Left cardiac atrium (tissue), 4 donors: ENCODE measurements at regions not wholly inside any gene's neighbourhood (a gene's known extent, or its start where the extent isn't known, plus 50 kb on each side); places are given as distances from the start of the nearest gene placed in this dataset.
A peak's percentile ranks its signal among the peaks of the same experiment; 100 is the strongest.
"Not testable (repeated sequence)": the region's sequence is repeated elsewhere in the genome, so short reads cannot be mapped to it uniquely, and the experiment has no call there.

ENCODE experiments used
- ATAC-seq, 2 donors: fragments of 200-7000 bp; cut with Tn5 transposase; one replicate each; pipeline ENCODE4 v1.9.1; 2020; ENCODE audit warnings: mild to moderate bottlenecking in 2 of 2, moderate library complexity in 2 of 2
- DNase-seq: peaks from one replicate; pipeline ENCODE4 v3.0.0-alpha.2; 2020
- intact Hi-C, 2 donors: fragments of 100-400 bp; cut with DNase I; formaldehyde crosslinking; loops; one replicate each; pipeline versions ENCODE4 v1.14.1 to v1.15.1; 2022 to 2023
- donor health status: DM: no; HTN: yes; CAD: no.
- donor health status: DM: no; HTN: yes; CAD: no; lungs with severe emphysema.
- donor health status: DM: yes; HTN: yes; CAD: no.
- donor health status: Dilated cardiomyopathy.

DNA sequence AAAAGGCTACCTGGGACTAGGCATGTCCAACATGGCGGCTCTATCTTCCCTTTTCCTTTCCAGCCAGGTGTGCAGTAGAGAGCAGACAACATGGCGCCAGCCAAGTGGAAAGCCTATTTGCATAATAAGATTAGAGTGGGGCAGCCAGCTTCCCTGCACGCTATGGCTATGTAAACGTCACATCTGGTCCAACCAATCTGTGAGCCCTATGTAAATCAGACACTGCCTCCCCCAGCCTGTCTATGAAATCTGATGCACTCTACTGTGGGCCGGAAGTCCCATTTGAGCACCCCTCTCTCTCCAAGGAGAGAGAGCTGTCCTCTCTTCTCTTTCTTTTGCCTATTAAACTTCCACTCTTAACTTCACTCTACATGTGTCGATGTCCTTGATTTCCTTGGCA, 984.9 kb upstream of the AUTS2 start:
- DNase-seq: no peak
- no peak for ATAC-seq
- intact Hi-C loops: no loop called here

DNA sequence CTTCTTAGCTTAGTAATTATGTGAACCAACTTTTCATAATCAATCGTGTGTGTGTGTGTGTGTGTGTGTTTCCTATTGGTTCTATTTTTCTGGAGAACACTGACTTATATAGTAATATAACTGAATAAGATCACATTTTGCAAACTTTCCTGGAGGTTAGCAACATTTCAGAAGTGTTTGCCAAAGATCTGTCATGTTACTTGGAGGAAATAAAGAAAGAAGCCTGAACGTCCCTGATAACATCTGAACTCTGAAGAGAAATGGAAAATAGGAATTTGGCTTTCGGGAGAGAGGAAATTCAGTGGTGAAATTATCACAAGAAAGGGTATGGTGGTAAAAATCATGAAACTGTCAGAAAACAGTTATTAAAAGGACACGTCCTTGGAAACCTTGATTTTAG, 984.4 kb upstream of the AUTS2 start:
- intact Hi-C loops: no loop called here
- peak in 1 of 2 donors; percentile 41 for ATAC-seq
- DNase-seq: no peak

DNA sequence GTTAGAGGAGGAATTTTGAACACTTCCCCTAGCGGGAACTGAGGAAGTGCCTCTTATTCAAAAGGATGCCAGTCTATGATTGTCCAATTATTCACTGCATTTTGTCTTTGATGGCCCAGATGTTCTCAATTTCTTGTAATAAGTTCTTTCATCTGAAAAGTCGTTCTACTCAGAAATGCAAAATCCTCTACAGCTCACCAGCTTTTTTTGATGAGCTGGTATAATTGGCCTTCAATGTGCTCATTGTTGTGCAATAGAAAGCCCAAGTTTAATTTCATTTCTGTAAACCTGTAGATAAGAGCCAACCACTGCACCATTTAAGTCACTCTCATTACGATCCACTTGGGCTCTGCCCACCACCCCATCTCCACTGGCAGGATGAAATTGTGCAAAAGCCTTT, 978.7 kb upstream of the AUTS2 start:
- ATAC-seq (no peak), DNase-seq (no peak)
- intact Hi-C loops: no loop called here

DNA sequence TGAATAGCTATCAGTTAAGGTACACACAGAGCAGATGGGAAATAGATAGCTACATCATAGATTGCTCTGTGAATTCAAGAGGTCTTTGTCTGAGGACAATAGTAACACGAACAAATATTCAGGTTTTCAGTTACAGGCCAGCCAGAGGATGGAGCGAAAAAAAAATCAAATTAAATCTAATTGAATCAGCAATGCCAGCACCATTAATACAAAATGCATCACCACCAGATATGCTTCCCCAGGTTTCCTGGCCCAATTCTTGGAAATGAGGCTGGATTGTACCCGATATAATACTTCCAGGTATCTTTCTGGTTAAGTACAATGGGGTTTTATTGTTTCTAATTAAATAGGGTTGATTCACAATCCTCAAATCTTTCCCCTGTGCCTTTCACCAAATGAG, 975.8 kb upstream of the AUTS2 start:
- intact Hi-C loops: no loop called here
- DNase-seq (no peak), ATAC-seq (no peak)

DNA sequence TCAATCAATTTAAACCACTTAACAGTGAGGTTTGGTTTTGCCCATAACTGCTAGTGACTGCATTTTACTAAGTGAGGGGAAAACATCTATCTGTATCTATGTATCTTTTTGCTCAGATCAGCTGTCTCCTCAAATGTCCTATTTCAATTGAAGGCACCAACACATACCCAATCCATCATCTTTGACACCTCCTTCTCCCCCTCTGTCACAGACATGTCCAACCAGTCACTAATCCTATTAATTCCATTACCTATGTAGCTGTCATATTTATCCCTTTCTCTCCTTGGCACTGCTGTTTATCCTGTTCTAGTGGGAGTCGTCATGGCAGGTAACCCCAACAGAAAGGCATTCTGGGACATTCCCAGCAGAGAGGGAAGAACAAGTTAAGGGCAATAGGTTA, 975.2 kb upstream of the AUTS2 start:
- intact Hi-C loops: no loop called here
- DNase-seq (no peak), ATAC-seq (no peak)

DNA sequence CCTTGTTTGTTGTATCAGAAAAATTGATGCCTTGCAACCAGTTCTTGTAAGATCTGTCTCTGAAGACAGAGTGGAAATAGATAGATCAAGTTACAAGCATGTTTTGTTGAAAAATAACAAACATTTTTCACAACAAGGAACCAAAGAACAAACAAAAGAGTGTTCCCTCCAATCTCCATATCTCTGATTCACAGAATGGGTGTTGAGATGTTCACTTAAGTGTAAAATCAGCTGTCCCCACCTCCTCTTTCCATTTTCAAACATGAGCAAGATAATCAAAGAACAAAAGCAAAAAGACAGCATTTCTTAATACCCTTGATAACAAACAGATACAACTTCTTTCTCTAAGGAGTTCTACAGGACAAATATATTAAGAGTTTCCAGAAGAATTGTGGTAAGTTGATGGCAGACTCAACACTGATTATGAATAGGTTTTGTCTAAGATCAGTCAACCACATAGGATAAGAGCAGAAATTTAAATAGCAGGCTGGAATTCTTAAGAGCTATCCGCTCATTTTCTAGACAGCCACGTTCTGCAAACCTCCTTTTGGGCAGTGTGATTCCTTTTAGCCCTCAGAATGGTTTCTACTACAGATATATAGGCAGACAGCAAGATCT, 970.9 kb upstream of the AUTS2 start:
- DNase-seq (no peak), ATAC-seq (no peak)
- intact Hi-C loops: no loop called here

DNA sequence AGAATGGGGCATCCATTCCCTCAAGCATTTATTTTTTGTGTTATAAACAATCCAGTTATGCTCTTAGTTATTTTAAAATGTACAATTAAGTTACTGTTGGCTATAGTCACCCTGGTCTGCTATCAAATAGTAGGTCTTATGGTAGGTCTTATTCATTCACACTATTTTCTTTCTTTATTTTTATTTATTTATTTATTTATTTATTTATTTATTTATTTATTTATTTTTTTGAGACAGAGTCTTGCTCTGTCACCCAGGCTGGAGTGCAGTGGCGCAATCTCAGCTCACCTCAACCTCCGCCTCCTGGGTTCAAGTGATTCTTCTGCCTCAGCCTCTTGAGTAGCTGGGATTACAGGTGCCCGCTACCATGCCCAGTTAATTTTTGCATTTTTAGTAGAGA, 967.4 kb upstream of the AUTS2 start:
- intact Hi-C loops, DNase-seq, ATAC-seq: not testable (repeated sequence)

DNA sequence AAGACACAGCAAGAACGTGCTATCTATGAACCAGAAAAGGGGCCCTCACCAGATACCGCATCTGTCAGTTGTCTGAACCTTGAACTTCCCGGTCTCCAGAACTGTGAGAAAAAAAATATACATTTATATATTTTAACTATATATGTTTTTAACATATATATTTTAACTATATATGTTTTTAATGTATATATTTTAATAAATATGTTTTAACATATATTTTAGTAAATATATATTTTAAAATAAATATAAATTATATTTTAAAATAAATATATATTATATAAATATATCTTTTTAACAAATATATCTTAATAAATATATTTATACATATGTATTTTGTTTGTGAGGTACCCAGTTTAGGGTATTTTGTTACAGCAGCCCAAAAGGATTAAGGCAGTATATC, 958.2 kb upstream of the AUTS2 start:
- intact Hi-C loops: no loop called here
- DNase-seq (no peak), ATAC-seq (no peak)

DNA sequence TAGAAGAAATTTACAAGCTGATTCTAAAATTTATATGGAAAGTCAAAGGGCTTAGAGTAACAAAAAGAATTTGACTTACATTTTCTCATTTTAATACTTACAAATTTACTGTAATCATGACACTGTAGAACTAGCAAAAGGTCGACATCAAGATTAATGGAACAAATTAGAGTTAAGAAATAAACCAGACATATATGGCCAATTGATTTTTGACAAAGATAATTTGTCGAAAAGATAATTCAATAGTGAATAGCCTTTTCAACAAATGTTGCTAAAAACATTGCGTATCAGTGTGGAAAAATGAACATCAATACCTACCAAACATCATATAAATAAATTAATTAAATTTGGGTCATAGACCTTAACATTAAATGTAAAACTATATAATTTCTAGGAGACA, 955.5 kb upstream of the AUTS2 start:
- intact Hi-C loops: no loop called here
- ATAC-seq (no peak), DNase-seq (no peak)

DNA sequence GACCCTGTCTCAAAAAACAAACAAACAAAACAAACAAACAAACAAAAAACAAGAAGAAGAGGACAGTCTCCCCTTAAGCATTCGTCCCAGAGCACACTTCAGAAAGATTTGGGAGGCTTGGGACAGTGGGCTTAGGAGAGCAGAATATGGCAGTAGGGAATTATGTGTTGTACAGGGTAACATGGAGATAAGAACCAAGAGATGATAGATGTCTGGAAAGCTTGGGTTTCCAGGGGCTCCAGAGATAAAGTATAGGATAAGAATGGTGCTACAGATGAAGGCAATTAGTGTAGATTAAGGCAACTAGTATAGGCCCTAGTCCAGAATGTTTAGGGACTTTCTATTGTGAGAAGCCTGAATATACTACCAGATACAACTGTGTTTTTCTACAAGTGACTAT, 934.9 kb upstream of the AUTS2 start:
- intact Hi-C loops: no loop called here
- DNase-seq (no peak), ATAC-seq (no peak)

DNA sequence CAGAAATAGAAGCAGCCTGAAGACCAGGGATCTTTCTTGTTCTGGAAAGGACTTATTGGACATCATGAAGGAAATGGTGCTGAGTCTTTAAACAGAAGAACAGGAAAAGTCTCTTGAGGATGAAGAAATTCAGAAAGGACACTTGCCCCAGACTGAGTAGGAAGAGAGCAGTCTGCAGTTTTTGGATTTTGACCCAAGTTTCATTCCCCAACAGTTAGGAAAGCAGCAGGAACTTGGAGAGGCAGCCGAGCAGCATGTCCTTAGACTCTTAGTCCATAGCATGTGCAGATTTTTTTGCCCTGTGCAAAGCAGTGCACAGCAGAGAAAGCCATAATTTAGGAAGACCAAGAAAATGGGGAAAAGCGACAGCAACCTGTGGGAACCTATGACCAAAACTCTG, 927.2 kb upstream of the AUTS2 start:
- no peak for DNase-seq
- intact Hi-C loops: no loop called here
- ATAC-seq: peak; percentile 39 to 78

DNA sequence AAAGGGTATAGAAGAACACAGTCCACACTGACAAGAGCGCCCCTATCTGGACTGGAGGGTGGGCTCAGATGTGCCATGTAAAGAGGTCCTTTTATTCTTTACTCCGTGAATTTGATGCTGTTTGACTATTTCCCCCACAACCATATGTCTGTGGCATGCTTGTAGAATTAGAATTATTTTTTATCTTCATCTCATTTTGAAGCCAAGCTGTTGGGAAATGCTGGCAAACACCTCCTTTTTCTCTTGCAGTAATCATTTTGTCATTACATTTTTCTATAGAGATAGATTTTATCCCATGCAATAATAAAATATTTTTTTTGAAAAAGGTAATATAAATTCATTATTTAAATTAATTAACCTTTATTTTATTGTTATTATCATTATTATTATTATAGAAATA, 926.6 kb upstream of the AUTS2 start:
- no peak for ATAC-seq
- DNase-seq: no peak
- intact Hi-C loops: no loop called here

DNA sequence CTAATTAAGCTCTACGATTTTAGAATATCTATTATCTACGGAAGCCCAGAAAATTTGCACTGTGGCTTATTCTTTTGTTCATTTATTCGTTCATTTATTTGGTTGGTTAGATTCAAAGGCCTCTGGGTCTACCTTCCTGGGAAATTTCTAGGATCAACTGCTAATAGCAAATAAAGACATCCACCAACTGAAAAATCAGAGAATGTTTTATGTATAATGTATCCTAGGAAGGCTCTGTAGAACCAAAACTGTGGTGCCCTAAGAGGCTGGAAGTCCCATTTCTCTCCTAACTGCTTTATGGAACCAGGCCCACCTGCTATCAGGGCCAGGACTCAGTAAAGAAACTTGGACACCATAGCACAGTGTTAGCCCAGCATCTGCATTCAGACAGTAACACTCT, 923.4 kb upstream of the AUTS2 start:
- intact Hi-C loops: no loop called here

DNA sequence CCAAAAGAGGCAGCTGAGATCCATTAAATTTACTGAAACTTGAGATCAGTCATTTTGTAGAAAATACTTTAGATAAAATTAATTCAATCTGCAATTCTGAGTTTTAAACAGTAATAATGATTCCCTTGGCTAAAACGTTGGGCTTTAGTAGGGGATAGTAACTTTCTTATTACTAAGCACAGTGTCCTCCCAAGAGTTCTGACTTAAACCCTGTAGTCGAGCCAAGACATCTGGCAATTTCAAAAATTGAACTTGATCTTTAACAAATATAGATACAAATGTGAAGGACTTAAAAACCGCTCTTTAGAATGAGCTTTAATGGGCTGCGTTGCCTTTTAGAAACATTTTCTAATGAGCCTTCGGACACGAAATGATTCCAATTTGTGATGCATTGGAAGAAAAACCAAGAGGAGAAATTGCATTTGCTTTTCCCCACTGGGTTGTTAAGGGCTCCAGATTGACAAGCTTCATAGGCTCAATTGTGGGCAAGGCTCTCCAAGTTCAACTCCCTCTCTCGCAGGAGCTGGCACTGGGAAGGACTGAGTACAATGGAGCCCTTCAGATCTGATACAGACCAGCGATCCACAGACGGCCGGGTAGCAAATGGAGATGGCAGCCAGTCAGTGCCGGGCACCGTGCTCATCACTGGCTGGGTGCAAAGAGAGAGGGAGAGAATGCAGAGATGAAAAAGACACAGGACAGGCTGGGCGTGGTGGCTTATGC, 921.3 kb upstream of the AUTS2 start:
- intact Hi-C loops: no loop called here
- DNase-seq: no peak
- ATAC-seq: peak in 1 of 2 donors; percentile 25

More for the DNA sequence above, 923.4 kb upstream of the AUTS2 start:
- no peak for DNase-seq
- ATAC-seq: no peak

DNA sequence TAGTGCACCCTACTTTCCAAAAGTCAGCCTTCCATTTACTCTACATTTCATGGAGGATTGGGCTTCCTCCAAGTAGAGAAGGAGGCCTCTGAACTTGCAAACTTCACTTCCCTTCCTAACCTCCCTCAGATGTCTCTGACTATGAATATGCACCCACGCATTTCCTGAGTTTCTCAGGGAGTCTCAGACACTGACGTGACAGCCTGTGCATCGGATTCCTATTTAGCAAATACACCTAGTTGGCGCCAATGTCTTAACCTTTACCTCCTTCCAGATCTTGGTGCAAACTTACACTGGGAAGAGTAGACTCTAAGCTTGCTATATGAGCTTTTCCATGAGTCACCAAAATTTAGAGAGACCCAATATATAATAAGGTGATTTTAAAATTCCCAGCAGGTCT, 920.1 kb upstream of the AUTS2 start:
- ATAC-seq: no peak
- no peak for DNase-seq
- intact Hi-C loops: no loop called here

DNA sequence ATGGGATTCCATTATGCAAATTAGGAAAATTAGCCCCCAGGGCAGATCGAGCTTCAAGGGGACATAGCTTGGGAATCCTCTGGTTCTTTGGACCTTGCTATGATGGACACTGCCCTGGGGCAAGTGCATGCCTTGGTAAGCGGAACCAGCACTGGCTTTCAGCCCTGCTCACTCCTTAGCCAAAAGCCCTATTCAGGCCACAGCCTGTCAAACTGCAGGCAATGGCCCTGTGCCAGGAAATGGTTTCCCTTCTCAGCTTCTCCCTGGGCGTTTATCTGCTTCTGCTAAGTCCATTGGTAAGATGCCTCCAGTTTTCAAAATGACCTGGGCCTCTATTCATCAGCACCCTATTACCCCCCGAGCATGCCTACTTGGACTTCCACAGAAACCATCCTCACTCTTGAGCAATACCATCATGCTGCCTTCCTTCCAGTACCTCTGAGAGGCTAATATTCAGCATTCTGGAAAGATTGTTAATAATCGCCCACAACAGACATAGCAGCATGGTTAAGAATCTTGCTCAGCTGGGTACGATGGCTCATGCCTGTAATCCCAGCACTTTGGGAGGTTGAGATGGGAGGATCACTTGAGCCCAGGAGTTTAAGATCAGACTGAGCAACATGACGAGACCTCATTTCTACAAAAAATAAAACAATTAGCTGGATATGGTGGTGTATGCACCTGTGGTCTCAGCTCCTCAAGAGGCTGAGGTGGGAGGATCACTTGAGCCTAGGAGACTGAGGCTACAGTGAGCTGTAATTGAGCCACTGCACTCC, 918.6 kb upstream of the AUTS2 start:
- DNase-seq: no peak
- intact Hi-C loops: no loop called here
- ATAC-seq: peak in 1 of 2 donors; percentile 21

DNA sequence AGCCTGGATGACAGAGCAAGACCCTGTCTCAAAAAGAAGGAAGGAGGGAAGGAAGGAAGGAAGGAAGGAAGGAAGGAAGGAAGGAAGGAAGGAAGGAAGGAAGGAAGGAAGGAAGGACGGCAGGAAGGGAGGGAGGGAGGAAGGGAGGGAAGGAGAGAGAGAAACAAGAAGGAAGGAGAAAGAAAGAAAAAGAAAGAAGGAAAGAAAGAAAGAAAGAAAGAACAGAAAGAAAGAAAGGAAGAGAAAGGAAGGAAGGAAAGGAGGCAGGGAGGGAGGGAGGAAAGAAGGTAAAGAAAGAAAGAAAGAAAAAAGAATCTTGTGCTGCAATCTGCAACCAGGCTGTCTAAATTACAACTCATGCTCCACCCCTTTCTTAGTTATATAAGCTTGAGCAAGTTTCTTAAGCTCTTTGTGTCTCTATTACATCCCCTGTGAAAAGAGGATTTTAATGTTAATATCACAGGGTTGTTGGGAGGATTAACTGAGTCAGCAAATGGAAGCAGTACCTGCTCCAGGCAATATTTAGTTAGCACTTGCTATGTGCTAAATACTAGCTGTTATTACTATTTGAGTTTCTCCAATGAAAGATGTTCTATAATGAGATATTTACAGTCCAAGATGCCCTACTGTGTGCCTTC, 917.9 kb upstream of the AUTS2 start:
- ATAC-seq (no peak), DNase-seq (no peak)
- intact Hi-C loops: no loop called here

DNA sequence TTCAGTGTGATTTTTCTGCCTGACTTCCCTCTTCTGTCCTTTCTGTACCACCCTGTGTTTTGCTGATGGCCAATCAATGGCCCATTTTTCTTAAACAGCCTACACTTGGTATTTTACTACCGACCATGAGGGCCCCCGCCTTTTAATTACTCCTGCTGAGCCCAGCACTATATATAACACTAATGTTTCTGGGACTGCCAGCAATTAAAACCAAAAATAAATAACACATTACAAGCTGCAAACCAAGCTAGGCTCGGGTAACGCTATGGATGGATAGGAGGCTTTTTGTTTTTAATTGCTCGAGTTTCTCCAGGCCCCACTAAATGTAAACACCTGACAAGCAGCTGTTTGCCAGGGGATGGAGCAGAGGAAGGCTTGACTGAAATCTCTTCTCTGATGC, 915.4 kb upstream of the AUTS2 start:
- ATAC-seq: no peak
- intact Hi-C loops: no loop called here
- no peak for DNase-seq

DNA sequence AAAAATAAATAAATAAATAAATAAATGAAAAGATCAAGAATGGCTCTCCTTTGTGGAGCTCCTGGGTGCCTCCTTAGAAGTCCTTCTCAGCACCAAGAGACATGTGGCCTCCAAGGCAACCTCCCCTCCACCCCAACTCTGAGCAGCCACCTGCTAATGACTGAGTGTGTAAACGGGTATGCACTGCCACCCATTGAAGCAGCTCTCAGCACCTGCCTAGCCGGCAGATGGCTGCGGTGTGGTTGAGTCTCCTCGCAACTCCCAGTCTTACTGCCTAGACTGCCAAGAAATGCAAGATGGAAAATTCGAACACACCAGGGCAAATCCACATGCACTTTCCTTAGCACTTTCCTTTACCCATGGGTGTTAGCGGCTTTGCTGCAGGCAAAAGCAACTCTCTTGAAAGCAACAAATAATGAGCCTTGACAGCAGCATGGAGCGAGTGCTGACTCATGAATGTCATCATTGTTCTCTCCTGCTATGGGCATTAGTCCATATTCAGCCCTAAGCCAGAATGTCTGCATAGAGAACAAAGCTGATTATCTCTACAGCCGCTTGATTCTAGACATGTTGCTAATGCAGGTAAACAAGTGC, 913.9 kb upstream of the AUTS2 start:
- DNase-seq (no peak), ATAC-seq (no peak)
- intact Hi-C loops: no loop called here

DNA sequence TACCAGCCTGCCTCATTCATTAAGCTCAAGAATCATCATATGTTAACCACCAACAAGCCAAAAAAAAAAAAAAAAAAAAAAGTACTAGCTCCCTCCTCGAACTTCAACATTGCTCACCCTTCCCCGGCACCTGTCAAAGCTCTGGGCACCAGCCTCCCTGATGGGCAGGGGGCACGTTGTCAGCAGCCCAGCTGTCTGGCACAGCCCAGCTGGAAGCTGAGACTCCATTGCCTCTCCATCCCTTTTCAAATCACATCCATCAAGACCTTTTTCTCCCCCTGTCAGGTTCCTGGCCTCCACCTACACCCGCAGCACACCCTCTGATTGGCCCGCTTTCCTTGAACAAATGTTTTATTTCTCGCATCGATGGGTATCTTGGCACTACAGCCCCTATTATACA, 913.3 kb upstream of the AUTS2 start:
- DNase-seq: no peak
- ATAC-seq: no peak
- intact Hi-C loops: no loop called here
